Caco-2 (cell line): ENCODE measurements at regions not wholly inside any gene's neighbourhood (a gene's known extent, or its start where the extent isn't known, plus 50 kb on each side); places are given as distances from the start of the nearest gene placed in this dataset.

Source experiments
- BruUV-seq: library from RNA; stranded (reverse); fragments of 400-500 nt; replicated peaks from 2 replicates; lab custom pipeline; 2021; lab: Mats Ljungman, UMichigan
- CTCF ChIA-PET: fragments of 300-600 bp; sonication (Branson Sonifier 250); formaldehyde crosslinking; loops from one replicate; lab custom pipeline; 2022; ENCODE audit warnings: antibody characterized with exemption; lab: Charles Lee
- POLR2A ChIA-PET: fragments of 300-600 bp; sonication (Branson Sonifier 250); formaldehyde crosslinking; loops from one replicate; lab custom pipeline; 2022; ENCODE audit warnings: antibody characterized with exemption; lab: Charles Lee
- DNase-seq, 2 experiments: peaks; one replicate each; pipeline versions ENCODE4 v3.0.0 to v3.0.0-alpha.2; 2020 to 2022
- H3K27me3 ChIP-seq: replicated peaks from 2 replicates; pipeline ENCODE4 v1.6.0; 2011; ENCODE audit warnings: low read length; ENCODE audit not compliant: control insufficient read depth, insufficient read depth
- H3K36me3 ChIP-seq: 2 replicates; pipeline ENCODE4 v1.5.1; 2011; ENCODE audit warnings: low read length; ENCODE audit not compliant: control insufficient read depth, insufficient read depth
- H3K4me1 ChIP-seq: fragments of 250-450 bp; sonication (Bioruptor Pico); 2 replicates; pipeline ENCODE4 v1.5.1; 2020; ENCODE audit warnings: mild to moderate bottlenecking
- H3K4me3 ChIP-seq: 2 replicates; pipeline ENCODE4 v1.5.1; 2011; ENCODE audit warnings: low read depth, mild to moderate bottlenecking, control low read depth, low read length
- H3K9me3 ChIP-seq: fragments of 250-450 bp; sonication (Bioruptor Pico); 2 replicates; pipeline ENCODE4 v1.5.1; 2020; ENCODE audit warnings: mild to moderate bottlenecking, moderate library complexity
- H3K27ac Mint-ChIP-seq: one replicate; pipeline ENCODE4 v1.8.0; 2022; ENCODE audit warnings: mixed read lengths; ENCODE audit not compliant: unreplicated experiment
- H3K27me3 Mint-ChIP-seq: one replicate; pipeline ENCODE4 v1.8.0; 2022; ENCODE audit warnings: mixed read lengths; ENCODE audit not compliant: insufficient read depth, unreplicated experiment
- H3K36me3 Mint-ChIP-seq: one replicate; pipeline ENCODE4 v1.8.0; 2022; ENCODE audit warnings: mild to moderate bottlenecking, mixed read lengths; ENCODE audit not compliant: insufficient read depth, unreplicated experiment
- H3K4me1 Mint-ChIP-seq: one replicate; pipeline ENCODE4 v1.8.0; 2022; ENCODE audit warnings: low read depth, mixed read lengths; ENCODE audit not compliant: unreplicated experiment
- H3K4me3 Mint-ChIP-seq: one replicate; pipeline ENCODE4 v1.8.0; 2022; ENCODE audit warnings: mild to moderate bottlenecking, moderate library complexity, mixed read lengths; ENCODE audit not compliant: unreplicated experiment
- H3K9me3 Mint-ChIP-seq: one replicate; pipeline ENCODE4 v1.8.0; 2022; ENCODE audit warnings: mixed read lengths; ENCODE audit not compliant: unreplicated experiment
- intact Hi-C: fragments of 100-400 bp; cut with micrococcal nuclease; formaldehyde crosslinking; loops from one replicate; pipeline ENCODE4 v1.10.0; 2022; ENCODE audit not compliant: unreplicated experiment
- TF ChIP-seq, protein P1 (sequence below), 2 experiments: fragments of 200-600 bp in 1 of 2; IDR thresholded peaks; 1 replicate in 1 of 2; 2 replicates in 1 of 2; pipeline versions ENCODE4 v1.5.1 to v1.8.0; 2011 to 2022; ENCODE audit warnings: antibody characterized with exemption in 1 of 2, control low read depth in 1 of 2, inconsistent platforms in 1 of 2, low read depth in 1 of 2, low read length in 1 of 2, mild to moderate bottlenecking in 1 of 2, moderate library complexity in 1 of 2; ENCODE audit not compliant: insufficient read depth in 1 of 2, severe bottlenecking in 1 of 2, unreplicated experiment in 1 of 2

DNA sequence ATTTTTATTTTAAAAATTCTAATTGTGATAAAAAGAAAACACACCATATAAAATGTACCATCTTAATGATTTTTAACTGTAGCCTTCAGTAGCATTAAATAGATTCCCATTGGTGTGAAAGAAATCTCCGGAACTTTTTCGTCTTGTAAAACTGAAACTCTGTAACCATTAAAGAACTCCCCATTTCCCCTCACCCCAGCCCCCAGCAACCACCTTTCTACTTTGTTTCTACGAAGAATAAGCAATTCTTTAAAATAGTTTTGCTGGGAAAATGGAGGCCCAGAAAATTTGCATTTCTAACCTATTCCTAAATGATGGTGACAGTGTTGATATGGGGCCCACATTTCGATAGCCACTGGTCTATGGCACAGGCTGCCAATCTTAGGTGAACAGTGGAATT is 305.4 kb upstream of the PFKP start:
- H3K4me1 ChIP-seq, result no peaks in the 10 kb centered on the region
- Mint-ChIP-seq H3K4me1 (no peaks in the 10 kb centered on the region), H3K27me3 (peaks cover 32% of the 10 kb centered on the region), H3K9me3 (peaks cover 15% of the 10 kb centered on the region), H3K27ac (no peak overlapping the region), H3K36me3 (no peaks in the 10 kb centered on the region), H3K4me3 (no peak overlapping the region)
- intact Hi-C loops, result no loop called here
- no TSS peak for BruUV-seq
- no peaks in the 10 kb centered on the region for H3K27me3 ChIP-seq
- H3K9me3 ChIP-seq, result peaks cover 4% of the 10 kb centered on the region
- TF ChIP-seq, protein P1, sequence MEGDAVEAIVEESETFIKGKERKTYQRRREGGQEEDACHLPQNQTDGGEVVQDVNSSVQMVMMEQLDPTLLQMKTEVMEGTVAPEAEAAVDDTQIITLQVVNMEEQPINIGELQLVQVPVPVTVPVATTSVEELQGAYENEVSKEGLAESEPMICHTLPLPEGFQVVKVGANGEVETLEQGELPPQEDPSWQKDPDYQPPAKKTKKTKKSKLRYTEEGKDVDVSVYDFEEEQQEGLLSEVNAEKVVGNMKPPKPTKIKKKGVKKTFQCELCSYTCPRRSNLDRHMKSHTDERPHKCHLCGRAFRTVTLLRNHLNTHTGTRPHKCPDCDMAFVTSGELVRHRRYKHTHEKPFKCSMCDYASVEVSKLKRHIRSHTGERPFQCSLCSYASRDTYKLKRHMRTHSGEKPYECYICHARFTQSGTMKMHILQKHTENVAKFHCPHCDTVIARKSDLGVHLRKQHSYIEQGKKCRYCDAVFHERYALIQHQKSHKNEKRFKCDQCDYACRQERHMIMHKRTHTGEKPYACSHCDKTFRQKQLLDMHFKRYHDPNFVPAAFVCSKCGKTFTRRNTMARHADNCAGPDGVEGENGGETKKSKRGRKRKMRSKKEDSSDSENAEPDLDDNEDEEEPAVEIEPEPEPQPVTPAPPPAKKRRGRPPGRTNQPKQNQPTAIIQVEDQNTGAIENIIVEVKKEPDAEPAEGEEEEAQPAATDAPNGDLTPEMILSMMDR (IDR thresholded peaks at IDR 0.05; ENCODE audit: insufficient read depth in 1 of 2, low read depth in 1 of 2, low read length in 1 of 2, severe bottlenecking in 1 of 2, unreplicated experiment in 1 of 2), result no peak
- no peaks in the 10 kb centered on the region for H3K36me3 ChIP-seq
- DNase-seq, result no peak
- POLR2A ChIA-PET, result no interaction called here
- H3K4me3 ChIP-seq, result no peak overlapping the region
- CTCF ChIA-PET, result no interaction called here

DNA sequence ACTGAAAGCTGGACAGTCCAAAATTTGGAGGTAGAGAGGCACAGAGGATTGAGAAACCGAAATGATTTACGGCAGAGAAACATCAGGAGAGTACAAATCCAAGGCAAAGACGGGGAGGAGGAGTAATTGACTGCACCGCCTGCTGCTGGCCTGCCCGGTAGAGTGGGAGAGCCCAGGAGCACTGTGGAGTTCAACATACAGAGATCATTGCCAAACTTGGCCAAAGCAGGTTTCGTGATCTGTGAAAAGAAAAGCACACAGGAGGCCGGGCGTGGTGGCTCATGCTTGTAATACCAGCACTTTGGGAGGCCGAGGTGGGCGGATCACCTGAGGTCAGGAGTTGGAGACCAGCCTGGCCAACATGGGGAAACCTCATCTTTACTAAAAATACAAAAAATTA is 306.0 kb upstream of the PFKP start:
- Mint-ChIP-seq H3K4me1 (no peaks in the 10 kb centered on the region), H3K27ac (no peak overlapping the region), H3K9me3 (peaks cover 15% of the 10 kb centered on the region), H3K27me3 (peaks cover 31% of the 10 kb centered on the region), H3K4me3 (no peak overlapping the region), H3K36me3 (no peaks in the 10 kb centered on the region)
- ChIA-PET CTCF (no interaction called here), POLR2A (no interaction called here)
- DNase-seq, result no peak
- H3K9me3 ChIP-seq, result peaks cover 4% of the 10 kb centered on the region
- TF ChIP-seq, protein P1 (IDR thresholded peaks at IDR 0.05; ENCODE audit: insufficient read depth in 1 of 2, low read depth in 1 of 2, low read length in 1 of 2, severe bottlenecking in 1 of 2, unreplicated experiment in 1 of 2), result no peak
- H3K4me1 ChIP-seq, result no peaks in the 10 kb centered on the region
- BruUV-seq, result no TSS peak
- intact Hi-C loops, result no loop called here
- no peak overlapping the region for H3K4me3 ChIP-seq
- no peaks in the 10 kb centered on the region for H3K27me3 ChIP-seq
- no peaks in the 10 kb centered on the region for H3K36me3 ChIP-seq

DNA sequence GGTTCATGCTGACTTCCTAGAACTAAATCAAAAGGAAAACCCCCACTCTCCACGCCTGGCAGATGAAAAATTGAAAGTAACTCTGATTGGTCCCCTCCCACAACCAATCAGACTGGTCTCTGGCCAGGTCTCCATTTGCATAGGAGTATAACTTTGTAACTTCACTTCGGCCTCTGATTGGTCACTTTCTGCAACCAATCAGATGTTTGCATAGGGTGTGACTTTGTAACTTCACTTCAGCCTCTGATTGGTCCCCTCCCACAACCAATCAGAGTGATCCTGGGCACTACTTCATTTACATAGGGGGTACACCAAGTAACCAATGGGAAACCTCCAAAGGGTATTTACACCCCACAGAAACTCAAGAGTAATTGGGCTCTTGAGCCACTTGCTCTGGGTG is 306.6 kb upstream of the PFKP start:
- no peaks in the 10 kb centered on the region for H3K4me1 Mint-ChIP-seq
- peaks cover 27% of the 10 kb centered on the region for H3K27me3 Mint-ChIP-seq
- H3K4me3 Mint-ChIP-seq, result no peak overlapping the region
- BruUV-seq, result no TSS peak
- ChIA-PET CTCF (no interaction called here), POLR2A (no interaction called here)
- H3K36me3 Mint-ChIP-seq, result no peaks in the 10 kb centered on the region
- intact Hi-C loops, result no loop called here
- Histone ChIP-seq H3K27me3 (no peaks in the 10 kb centered on the region), H3K4me3 (no peak overlapping the region), H3K4me1 (no peaks in the 10 kb centered on the region), H3K36me3 (no peaks in the 10 kb centered on the region), H3K9me3 (peaks cover 4% of the 10 kb centered on the region)
- DNase-seq, result no peak
- no peak overlapping the region for H3K27ac Mint-ChIP-seq
- TF ChIP-seq, protein P1 (IDR thresholded peaks at IDR 0.05; ENCODE audit: insufficient read depth in 1 of 2, low read depth in 1 of 2, low read length in 1 of 2, severe bottlenecking in 1 of 2, unreplicated experiment in 1 of 2), result no peak
- H3K9me3 Mint-ChIP-seq, result peaks cover 15% of the 10 kb centered on the region
